ENCODE measurements at regions not wholly inside any gene's neighbourhood (a gene's known extent, or its start where the extent isn't known, plus 50 kb on each side); places are given as distances from the start of the nearest gene placed in this dataset.

DNA sequence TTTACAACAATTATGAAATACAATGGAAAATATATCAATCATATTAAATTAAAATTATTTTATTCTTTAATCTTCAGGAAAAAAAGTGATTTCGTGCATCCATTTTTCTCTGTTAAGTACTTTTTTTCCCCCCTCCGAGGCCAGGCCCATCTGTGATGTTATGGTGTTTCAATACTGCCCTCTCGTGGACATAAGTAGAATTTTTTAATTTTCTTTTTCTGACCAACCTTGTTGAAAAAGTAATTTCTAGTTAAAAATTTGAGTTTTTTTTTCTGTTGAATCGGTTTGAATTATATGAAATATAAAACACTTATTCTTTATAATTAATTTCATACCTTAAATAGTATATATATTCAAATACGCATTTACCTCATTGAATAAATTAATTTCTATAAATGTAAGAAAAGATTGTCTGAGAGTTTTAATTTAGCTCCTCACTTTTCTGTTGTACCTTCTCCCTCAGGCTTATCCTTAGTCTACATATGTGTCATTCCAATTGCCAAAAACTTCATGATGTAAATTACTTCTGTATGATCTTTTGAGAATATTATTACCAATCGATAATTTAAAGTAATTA, 175.8 kb upstream of the TECRL start:
- no peak for DNase-seq (ENCODE audit: low read depth in 1 of 2, low spot score in 2 of 2)
- H3K4me1 ChIP-seq (replicated peaks): no peaks in the 10 kb centered on the region
- H3K9me3 ChIP-seq (replicated peaks): no peaks in the 10 kb centered on the region
- no peaks in the 10 kb centered on the region for H3K27me3 ChIP-seq (replicated peaks)
- H3K4me3 ChIP-seq: no peak overlapping the region
- H3K36me3 ChIP-seq: no peaks in the 10 kb centered on the region
- H3K27ac ChIP-seq: no peak overlapping the region

DNA sequence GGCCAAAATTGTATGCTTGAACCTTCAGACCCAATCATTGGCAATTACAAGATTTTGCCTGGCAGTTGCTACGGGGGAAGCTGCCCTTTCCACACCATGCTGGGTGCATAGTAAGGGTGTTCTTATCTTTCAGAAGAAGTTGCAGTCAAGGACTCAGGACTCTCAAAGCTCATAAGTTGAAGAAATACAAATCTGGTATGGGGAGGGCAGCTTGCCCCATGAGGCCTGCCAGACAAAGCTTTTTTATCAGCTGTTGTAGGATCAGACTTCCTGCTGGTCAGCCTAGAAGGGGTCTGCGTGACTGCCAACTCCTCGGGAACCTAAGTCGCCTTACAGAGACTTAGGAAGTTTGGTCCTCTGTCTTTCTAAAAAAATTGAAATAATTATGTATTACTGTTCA, 174.9 kb upstream of the TECRL start:
- Histone ChIP-seq H3K9me3 (replicated peaks) (no peaks in the 10 kb centered on the region), H3K4me3 (no peak overlapping the region)

DNA sequence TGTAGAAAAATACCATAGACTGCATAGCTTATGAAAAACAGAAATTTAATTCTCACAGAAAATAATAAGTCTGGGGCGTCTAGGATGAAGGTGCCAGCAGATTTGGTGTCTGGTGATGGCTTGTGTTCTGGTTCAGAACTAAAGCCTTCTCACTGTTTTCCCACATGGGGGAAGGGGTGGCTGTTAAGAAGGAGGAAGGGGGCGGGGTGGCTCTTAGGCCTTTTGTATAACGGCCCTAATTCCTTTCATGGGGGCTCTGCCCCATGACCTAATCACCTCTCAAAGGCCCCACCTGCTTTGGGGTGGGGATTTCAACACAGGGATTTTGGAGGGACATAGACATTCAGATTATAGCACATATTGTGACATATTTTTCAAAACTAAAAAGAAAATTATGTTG, 173.2 kb upstream of the TECRL start:
- Histone ChIP-seq H3K4me3 (no peak overlapping the region), H3K36me3 (no peaks in the 10 kb centered on the region), H3K9me3 (replicated peaks) (no peaks in the 10 kb centered on the region), H3K27me3 (replicated peaks) (no peaks in the 10 kb centered on the region), H3K4me1 (replicated peaks) (no peaks in the 10 kb centered on the region), H3K27ac (no peak overlapping the region)
- no peak for DNase-seq (ENCODE audit: low read depth in 1 of 2, low spot score in 2 of 2)

More for the DNA sequence above, 174.9 kb upstream of the TECRL start:
- no peaks in the 10 kb centered on the region for H3K27me3 ChIP-seq (replicated peaks)
- no peak overlapping the region for H3K27ac ChIP-seq
- DNase-seq (ENCODE audit: low read depth in 1 of 2, low spot score in 2 of 2): no peak
- no peaks in the 10 kb centered on the region for H3K4me1 ChIP-seq (replicated peaks)
- H3K36me3 ChIP-seq: no peaks in the 10 kb centered on the region

DNA sequence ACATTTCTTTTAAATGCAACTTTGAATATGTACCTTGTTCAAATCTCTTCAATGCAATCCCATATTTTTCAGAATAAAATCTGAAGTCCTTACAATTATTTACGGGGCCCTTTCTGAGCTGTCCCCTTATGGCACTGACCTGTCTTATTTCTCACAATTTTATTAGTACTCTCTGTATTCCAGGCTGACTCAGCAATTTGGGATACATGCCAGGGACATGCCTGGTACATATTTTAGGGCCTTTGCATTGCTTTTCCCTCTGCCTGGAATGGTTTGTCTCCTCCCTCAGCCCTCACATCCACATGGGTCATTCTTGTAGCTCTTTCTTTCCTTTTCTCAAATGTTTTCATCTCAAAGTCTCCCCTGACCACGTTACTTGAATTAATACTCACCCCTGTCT, 172.2 kb upstream of the TECRL start:
- H3K27me3 ChIP-seq (replicated peaks): no peaks in the 10 kb centered on the region
- H3K4me1 ChIP-seq (replicated peaks): no peaks in the 10 kb centered on the region
- no peaks in the 10 kb centered on the region for H3K36me3 ChIP-seq
- H3K27ac ChIP-seq: no peak overlapping the region
- H3K4me3 ChIP-seq: no peak overlapping the region
- no peak for DNase-seq (ENCODE audit: low read depth in 1 of 2, low spot score in 2 of 2)
- no peaks in the 10 kb centered on the region for H3K9me3 ChIP-seq (replicated peaks)

DNA sequence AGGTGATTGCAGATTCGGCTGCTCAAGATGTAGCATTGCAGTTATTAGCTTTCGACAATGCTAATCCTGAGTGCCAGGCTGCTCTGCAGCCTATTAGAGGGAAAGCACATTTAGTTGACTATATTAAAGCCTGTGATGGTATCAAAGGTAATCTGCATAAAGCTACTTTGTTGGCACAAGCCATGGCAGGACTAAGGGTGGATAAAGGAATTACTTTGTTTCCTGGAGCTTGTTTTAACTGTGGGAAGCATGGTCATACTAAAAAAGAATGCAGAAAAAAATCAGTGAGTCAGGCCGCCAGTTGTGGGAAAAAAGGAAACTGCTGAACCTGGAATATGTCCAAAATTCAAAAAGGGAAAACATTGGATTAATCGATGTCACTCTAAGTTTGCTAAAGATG, 154.9 kb upstream of the TECRL start:
- Histone ChIP-seq H3K4me1 (replicated peaks) (no peaks in the 10 kb centered on the region), H3K36me3 (no peaks in the 10 kb centered on the region), H3K4me3 (no peak overlapping the region), H3K27me3 (replicated peaks) (no peaks in the 10 kb centered on the region), H3K9me3 (replicated peaks) (no peaks in the 10 kb centered on the region), H3K27ac (no peak overlapping the region)
- DNase-seq (ENCODE audit: low read depth in 1 of 2, low spot score in 2 of 2): no peak

DNA sequence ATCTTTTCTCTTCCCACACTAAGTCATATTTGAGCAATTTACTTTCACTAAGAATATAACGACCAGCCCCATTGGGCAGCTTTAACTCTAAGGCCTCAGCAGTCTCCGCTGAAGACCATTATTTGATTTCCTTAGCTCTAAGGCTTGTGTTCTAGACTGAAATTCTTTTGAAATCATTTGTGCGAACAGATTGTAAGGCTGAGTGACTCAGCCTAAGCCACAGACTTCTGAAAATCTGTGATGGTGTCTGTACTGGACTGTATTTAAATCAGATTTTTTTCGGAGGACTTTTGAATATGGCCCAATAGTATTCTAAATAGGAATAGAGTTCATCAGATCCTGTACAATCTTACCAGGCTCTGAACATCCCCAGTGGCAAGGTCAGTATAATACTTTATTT, 150.3 kb upstream of the TECRL start:
- Histone ChIP-seq H3K27ac (no peak overlapping the region), H3K9me3 (replicated peaks) (no peaks in the 10 kb centered on the region), H3K4me1 (replicated peaks) (no peaks in the 10 kb centered on the region), H3K27me3 (replicated peaks) (no peaks in the 10 kb centered on the region), H3K36me3 (no peaks in the 10 kb centered on the region), H3K4me3 (no peak overlapping the region)
- DNase-seq (ENCODE audit: low read depth in 1 of 2, low spot score in 2 of 2): no peak

DNA sequence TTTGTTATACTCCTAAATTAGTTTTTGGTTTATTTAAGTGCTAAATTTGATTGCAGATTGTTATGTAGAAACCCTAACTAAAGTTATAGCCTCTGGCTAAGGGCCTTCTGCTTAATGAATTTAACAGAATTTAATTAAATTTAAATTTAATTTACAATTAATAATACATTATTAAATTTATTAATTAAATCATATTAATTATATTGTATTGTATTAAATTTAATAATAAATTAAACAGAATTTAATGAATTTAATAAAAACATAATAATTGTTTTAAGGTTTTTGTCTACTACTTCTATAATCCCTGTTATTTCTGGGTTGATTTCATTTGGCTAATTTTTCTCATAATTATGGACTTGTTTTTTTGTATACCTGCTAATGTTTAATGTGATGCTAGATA, 141.9 kb upstream of the TECRL start:
- H3K27me3 ChIP-seq (replicated peaks): no peaks in the 10 kb centered on the region
- no peaks in the 10 kb centered on the region for H3K4me1 ChIP-seq (replicated peaks)
- no peak overlapping the region for H3K4me3 ChIP-seq
- H3K9me3 ChIP-seq (replicated peaks): no peaks in the 10 kb centered on the region
- H3K27ac ChIP-seq: no peak overlapping the region
- no peaks in the 10 kb centered on the region for H3K36me3 ChIP-seq
- DNase-seq (ENCODE audit: low read depth in 1 of 2, low spot score in 2 of 2): no peak

DNA sequence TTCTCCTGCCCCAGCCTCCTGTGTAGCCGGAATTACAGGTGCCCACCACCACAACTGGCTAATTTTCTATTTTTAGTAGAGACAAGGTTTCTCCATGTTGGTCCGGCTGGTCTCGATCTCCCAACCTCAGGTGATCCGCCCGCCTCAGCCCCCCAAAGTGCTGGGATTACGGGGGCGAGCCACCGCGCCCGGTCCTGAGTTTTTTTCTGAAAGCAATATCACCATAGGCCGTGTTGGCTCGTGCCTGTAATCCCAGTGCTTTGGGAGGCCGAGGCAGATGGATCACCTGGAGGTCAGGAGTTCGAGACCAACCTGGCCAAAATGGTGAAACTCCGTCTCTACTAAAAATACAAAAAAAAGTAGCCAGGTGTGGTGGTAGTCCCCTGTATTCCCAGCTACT, 136.3 kb upstream of the TECRL start:
- Histone ChIP-seq H3K27ac (no peak overlapping the region), H3K9me3 (replicated peaks) (no peaks in the 10 kb centered on the region), H3K36me3 (no peaks in the 10 kb centered on the region), H3K4me1 (replicated peaks) (no peaks in the 10 kb centered on the region), H3K4me3 (no peak overlapping the region), H3K27me3 (replicated peaks) (no peaks in the 10 kb centered on the region)
- DNase-seq (ENCODE audit: low read depth in 1 of 2, low spot score in 2 of 2): no peak

DNA sequence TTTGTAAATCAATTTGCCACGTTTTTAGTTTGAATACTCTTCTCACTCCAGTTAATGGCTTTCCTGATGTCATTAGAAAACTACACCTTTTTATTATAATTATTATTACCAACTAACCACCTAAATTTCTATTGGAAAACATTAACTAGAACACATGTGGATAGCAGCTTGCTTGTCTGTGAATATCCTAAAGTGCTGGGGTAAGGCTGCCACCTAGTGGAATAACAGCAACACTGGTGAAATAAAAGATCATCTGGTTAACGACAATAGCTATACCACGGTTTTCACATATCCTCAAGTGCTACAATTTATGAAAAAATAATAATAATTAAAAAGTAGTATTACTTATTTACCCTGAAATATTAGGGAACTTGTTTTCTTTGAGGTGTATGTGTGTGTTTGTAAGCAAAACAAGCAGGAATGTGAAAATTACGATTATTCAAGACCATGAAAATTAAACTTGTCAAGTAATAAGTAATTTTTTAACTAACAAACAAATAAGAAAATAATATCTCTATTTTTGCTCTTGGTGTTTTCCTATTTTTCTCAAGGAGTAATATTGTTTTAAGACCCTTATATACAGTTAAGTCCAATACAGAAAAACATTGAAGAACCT, 130.1 kb upstream of the TECRL start:
- no peak overlapping the region for H3K4me3 ChIP-seq
- no peak overlapping the region for H3K27ac ChIP-seq
- H3K4me1 ChIP-seq (replicated peaks): no peaks in the 10 kb centered on the region
- H3K27me3 ChIP-seq (replicated peaks): no peaks in the 10 kb centered on the region
- H3K36me3 ChIP-seq: no peaks in the 10 kb centered on the region
- no peaks in the 10 kb centered on the region for H3K9me3 ChIP-seq (replicated peaks)
- DNase-seq (ENCODE audit: low read depth in 1 of 2, low spot score in 2 of 2): no peak

DNA sequence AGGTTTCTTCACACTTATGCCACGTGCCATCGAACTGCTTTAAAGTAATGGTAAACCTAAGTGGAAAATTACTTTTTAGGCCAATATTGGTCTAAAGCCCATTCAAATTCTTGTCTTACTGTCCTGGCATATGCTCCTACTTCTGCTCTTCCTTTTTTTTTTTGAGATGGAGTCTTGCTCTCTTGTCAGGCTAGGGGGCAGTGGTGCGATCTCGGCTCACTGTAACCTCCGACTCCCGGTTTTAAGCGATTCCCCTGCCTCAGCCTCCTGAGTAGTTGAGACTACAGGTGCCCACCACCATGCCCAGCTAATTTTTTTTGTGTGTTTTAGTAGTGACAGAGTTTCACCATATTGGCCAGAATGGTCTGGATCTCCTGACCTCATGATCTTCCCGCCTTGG, 129.0 kb upstream of the TECRL start:
- DNase-seq (ENCODE audit: low read depth in 1 of 2, low spot score in 2 of 2): no peak

DNA sequence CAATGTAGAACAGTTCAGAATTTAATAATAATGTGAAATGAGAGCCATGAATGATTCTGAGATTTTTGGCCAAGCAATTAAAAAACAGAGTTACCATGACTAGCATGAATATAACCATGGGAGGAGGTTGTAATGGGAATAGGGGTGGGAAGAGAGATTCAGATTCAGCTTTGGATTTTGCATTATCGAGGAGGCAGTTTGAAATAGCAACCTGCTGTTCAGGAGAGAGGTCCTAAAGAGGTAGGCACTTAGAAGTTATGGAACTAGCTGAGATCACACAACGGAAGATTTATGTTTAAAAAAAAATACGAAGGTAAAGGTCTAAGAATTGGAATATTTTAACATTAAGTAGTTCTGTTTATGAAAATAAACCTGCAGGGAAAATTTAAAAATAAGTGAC, 124.4 kb upstream of the TECRL start:
- H3K4me3 ChIP-seq: no peak overlapping the region

More for the DNA sequence above, 129.0 kb upstream of the TECRL start:
- H3K27ac ChIP-seq: no peak overlapping the region
- H3K36me3 ChIP-seq: no peaks in the 10 kb centered on the region
- H3K4me1 ChIP-seq (replicated peaks): no peaks in the 10 kb centered on the region
- H3K27me3 ChIP-seq (replicated peaks): no peaks in the 10 kb centered on the region
- H3K9me3 ChIP-seq (replicated peaks): no peaks in the 10 kb centered on the region
- H3K4me3 ChIP-seq: no peak overlapping the region

DNA sequence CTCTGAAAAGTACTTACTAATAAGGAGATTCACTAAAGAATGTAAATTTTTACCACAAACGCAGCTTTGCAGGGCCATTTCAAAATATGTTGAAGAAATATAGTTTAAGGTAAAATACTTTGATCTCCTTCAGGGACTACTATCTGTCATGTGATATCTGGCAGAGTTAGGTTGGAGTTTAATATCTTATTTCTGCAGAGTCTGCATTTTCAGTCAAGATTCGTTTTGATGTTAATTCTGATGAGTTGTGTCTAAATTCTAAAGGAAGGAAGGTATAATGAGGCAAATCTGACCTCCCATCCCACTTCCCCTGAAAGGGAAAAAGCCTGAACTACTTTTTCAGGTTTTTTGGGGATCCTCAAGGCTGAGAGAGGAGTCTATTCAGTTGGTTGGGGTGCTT, 123.9 kb upstream of the TECRL start:
- Histone ChIP-seq H3K4me1 (replicated peaks) (no peaks in the 10 kb centered on the region), H3K9me3 (replicated peaks) (no peaks in the 10 kb centered on the region), H3K27me3 (replicated peaks) (no peaks in the 10 kb centered on the region), H3K4me3 (no peak overlapping the region), H3K36me3 (no peaks in the 10 kb centered on the region), H3K27ac (no peak overlapping the region)
- no peak for DNase-seq (ENCODE audit: low read depth in 1 of 2, low spot score in 2 of 2)

More for the DNA sequence above, 124.4 kb upstream of the TECRL start:
- H3K4me1 ChIP-seq (replicated peaks): no peaks in the 10 kb centered on the region
- no peaks in the 10 kb centered on the region for H3K9me3 ChIP-seq (replicated peaks)
- no peaks in the 10 kb centered on the region for H3K27me3 ChIP-seq (replicated peaks)
- H3K36me3 ChIP-seq: no peaks in the 10 kb centered on the region
- no peak overlapping the region for H3K27ac ChIP-seq
- no peak for DNase-seq (ENCODE audit: low read depth in 1 of 2, low spot score in 2 of 2)

DNA sequence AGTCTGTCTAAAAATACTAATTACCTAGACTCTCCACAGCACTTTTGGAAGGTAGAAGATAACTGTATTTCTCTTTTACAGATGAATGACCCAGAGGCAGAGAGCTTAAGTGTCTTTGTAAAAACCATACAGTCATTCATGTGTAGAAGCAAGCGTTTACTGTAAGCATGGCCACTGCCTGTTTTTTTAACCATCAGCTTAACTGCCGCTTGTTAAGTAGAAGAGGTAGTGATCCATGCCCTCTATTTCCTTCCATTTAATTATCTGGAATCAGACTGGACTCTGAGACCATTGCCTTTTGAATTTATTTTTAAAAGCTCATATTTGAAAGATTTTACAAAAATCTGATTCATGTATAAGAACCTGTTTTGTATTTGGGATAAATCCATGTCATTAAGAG, 111.2 kb upstream of the TECRL start:
- H3K36me3 ChIP-seq: no peaks in the 10 kb centered on the region
- H3K9me3 ChIP-seq (replicated peaks): no peaks in the 10 kb centered on the region
- H3K4me1 ChIP-seq (replicated peaks): no peaks in the 10 kb centered on the region
- H3K27me3 ChIP-seq (replicated peaks): no peaks in the 10 kb centered on the region
- H3K27ac ChIP-seq: no peak overlapping the region
- DNase-seq (ENCODE audit: low read depth in 1 of 2, low spot score in 2 of 2): no peak
- H3K4me3 ChIP-seq: no peak overlapping the region

DNA sequence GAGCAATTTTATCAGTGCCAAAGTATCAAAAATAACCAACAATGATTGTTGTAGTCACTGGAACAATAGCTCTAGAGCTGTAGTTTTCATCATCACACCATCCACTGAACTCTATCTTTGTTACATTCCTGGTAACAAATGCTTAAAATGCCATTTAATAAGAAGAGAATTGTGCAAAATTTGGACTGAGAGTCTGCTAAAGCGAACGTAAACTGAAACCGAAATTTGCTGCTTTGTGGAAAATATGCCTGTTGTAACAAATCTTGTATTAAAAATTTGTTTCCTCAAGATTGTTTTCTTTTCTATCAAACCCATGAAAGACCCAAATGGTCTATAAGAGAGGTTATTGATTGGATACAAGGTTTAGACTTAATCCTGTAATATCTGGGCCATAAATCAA, 109.3 kb upstream of the TECRL start:
- Histone ChIP-seq H3K36me3 (no peaks in the 10 kb centered on the region), H3K4me3 (no peak overlapping the region), H3K27me3 (replicated peaks) (no peaks in the 10 kb centered on the region), H3K27ac (no peak overlapping the region), H3K9me3 (replicated peaks) (no peaks in the 10 kb centered on the region), H3K4me1 (replicated peaks) (no peaks in the 10 kb centered on the region)
- DNase-seq (ENCODE audit: low read depth in 1 of 2, low spot score in 2 of 2): no peak

DNA sequence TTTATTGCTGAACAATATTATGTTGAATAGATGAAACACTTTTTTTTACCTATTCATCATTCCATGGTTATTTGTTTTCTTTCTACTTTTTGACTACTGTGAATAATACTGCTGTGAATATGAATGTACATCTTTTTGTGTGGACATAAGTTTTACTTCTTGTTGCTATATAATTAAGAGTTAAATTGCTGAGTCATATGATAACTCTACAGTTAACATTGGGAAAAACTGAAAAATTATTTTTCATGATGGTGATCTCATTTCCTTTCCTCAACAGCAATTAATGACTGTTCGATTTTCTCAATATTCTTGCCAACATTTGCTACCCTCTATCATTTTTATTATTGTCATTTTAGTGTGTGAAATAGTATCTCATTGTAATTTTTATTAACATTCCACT, 106.9 kb upstream of the TECRL start:
- H3K9me3 ChIP-seq (replicated peaks): no peaks in the 10 kb centered on the region
- H3K4me3 ChIP-seq: no peak overlapping the region
- H3K27ac ChIP-seq: no peak overlapping the region
- no peak for DNase-seq (ENCODE audit: low read depth in 1 of 2, low spot score in 2 of 2)
- no peaks in the 10 kb centered on the region for H3K4me1 ChIP-seq (replicated peaks)
- H3K27me3 ChIP-seq (replicated peaks): no peaks in the 10 kb centered on the region
- H3K36me3 ChIP-seq: no peaks in the 10 kb centered on the region
